CD8-positive, alpha-beta memory T cell (primary cell): ENCODE measurements at regions not wholly inside any gene's neighbourhood (a gene's known extent, or its start where the extent isn't known, plus 50 kb on each side); places are given as distances from the start of the nearest gene placed in this dataset.

Source experiments
- CTCF ChIA-PET: fragments of 350-600 bp; sonication (Branson Sonifier 250); formaldehyde crosslinking; loops from one replicate; lab custom pipeline; 2021; ENCODE audit warnings: antibody characterized with exemption; lab: Charles Lee
- POLR2A ChIA-PET: fragments of 350-600 bp; sonication (Branson Sonifier 250); formaldehyde crosslinking; loops from one replicate; lab custom pipeline; 2021; ENCODE audit warnings: antibody characterized with exemption; lab: Charles Lee
- DNase-seq, 5 donors: peaks; one replicate each; pipeline versions ENCODE4 v3.0.0 to v3.0.0-alpha.2; 2020 to 2022; ENCODE audit warnings: mixed read lengths in 1 of 5
- H3K27ac ChIP-seq: one replicate; pipeline ENCODE4 v1.7.0; 2013; ENCODE audit warnings: low read depth, mild to moderate bottlenecking, low read length, moderate library complexity
- H3K27me3 ChIP-seq: 2 replicates; pipeline ENCODE4 v1.7.0; 2013; ENCODE audit warnings: low read length, mild to moderate bottlenecking; ENCODE audit not compliant: insufficient read depth, poor library complexity, severe bottlenecking
- H3K36me3 ChIP-seq: 2 replicates; pipeline ENCODE4 v1.7.0; 2013; ENCODE audit warnings: mild to moderate bottlenecking, low read length, moderate library complexity; ENCODE audit not compliant: insufficient read depth
- H3K4me1 ChIP-seq: 2 replicates; pipeline ENCODE4 v1.7.0; 2013; ENCODE audit warnings: mild to moderate bottlenecking, low read length, moderate library complexity; ENCODE audit not compliant: insufficient read depth
- H3K4me3 ChIP-seq: 2 replicates; pipeline ENCODE4 v1.7.0; 2013; ENCODE audit warnings: mild to moderate bottlenecking, low read length
- H3K9me3 ChIP-seq: 2 replicates; pipeline ENCODE4 v1.7.0; 2013; ENCODE audit warnings: mild to moderate bottlenecking, low read length
- H3K27ac Mint-ChIP-seq, 8 donors: one replicate each; pipeline ENCODE4 v1.8.0; 2020 to 2021; ENCODE audit warnings: mixed read lengths in 8 of 8, mild to moderate bottlenecking in 6 of 8, inconsistent platforms in 3 of 8, moderate library complexity in 3 of 8
- H3K27me3 Mint-ChIP-seq, 2 donors: one replicate each; pipeline ENCODE4 v1.8.0; 2020 to 2021; ENCODE audit warnings: mixed read lengths in 2 of 2, mild to moderate bottlenecking in 1 of 2, moderate library complexity in 1 of 2
- H3K36me3 Mint-ChIP-seq, 3 donors: one replicate each; pipeline ENCODE4 v1.8.0; 2020 to 2021; ENCODE audit warnings: mixed read lengths in 3 of 3, inconsistent platforms in 1 of 3, mild to moderate bottlenecking in 1 of 3
- H3K4me1 Mint-ChIP-seq, 3 donors: one replicate each; pipeline ENCODE4 v1.8.0; 2020 to 2021; ENCODE audit warnings: mixed read lengths in 3 of 3, inconsistent platforms in 1 of 3, mild to moderate bottlenecking in 1 of 3
- H3K4me3 Mint-ChIP-seq, 7 donors: one replicate each; pipeline ENCODE4 v1.8.0; 2020 to 2021; ENCODE audit warnings: mixed read lengths in 7 of 7, mild to moderate bottlenecking in 6 of 7, moderate library complexity in 4 of 7, inconsistent platforms in 2 of 7
- H3K9me3 Mint-ChIP-seq, 5 donors: one replicate each; pipeline ENCODE4 v1.8.0; 2020 to 2022; ENCODE audit warnings: mixed read lengths in 5 of 5, mild to moderate bottlenecking in 3 of 5, moderate library complexity in 2 of 5, inconsistent platforms in 1 of 5

- Histone ChIP-seq H3K27me3 (no peaks in the 10 kb centered on the region), H3K36me3 (no peaks in the 10 kb centered on the region), H3K9me3 (no peaks in the 10 kb centered on the region), H3K27ac (no peak overlapping the region), H3K4me3 (no peak overlapping the region), H3K4me1 (no peaks in the 10 kb centered on the region)
- CTCF ChIA-PET, result no interaction called here
- DNase-seq, result no peak
- H3K27me3 Mint-ChIP-seq, result peaks cover 0 to 8% of the 10 kb centered on the region in 2 donors
- no peak overlapping the region for H3K4me3 Mint-ChIP-seq
- H3K4me1 Mint-ChIP-seq, result no peaks in the 10 kb centered on the region
- H3K9me3 Mint-ChIP-seq, result peaks cover 0 to 2% (median 0%) of the 10 kb centered on the region in 5 donors
- POLR2A ChIA-PET, result no interaction called here
- no peaks in the 10 kb centered on the region for H3K36me3 Mint-ChIP-seq
- H3K27ac Mint-ChIP-seq, result no peak overlapping the region
Measured at GRCh38 chr9:71183251-71183650, 61.8 kb upstream of the TRPM3 start.

DNA sequence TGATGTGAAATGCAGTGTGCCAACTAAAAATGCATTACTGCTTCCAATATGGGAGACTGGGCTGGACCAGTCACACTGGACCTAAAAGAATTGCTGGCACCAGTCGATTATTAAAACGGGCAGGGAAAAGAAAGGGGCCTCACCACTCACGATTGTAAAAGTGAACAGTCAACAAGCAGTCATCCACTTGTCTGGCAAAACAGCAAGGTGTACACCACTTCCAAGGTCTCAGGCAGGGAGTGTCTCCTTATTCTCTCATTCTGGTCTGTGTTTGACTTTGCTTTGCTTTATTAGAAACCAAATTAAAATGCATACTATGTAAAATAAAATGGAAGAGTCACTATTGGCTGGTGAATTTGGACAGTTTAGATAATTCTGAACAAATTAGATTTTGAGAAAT is 57.8 kb upstream of the TRPM3 start:
- Mint-ChIP-seq H3K9me3 (no peaks in the 10 kb centered on the region), H3K4me3 (no peak overlapping the region), H3K4me1 (no peaks in the 10 kb centered on the region), H3K36me3 (no peaks in the 10 kb centered on the region), H3K27me3 (peaks cover 0 to 8% of the 10 kb centered on the region in 2 donors), H3K27ac (no peak overlapping the region)
- ChIA-PET CTCF (no interaction called here), POLR2A (no interaction called here)
- H3K9me3 ChIP-seq, result no peaks in the 10 kb centered on the region
- H3K4me1 ChIP-seq, result no peaks in the 10 kb centered on the region
- no peaks in the 10 kb centered on the region for H3K36me3 ChIP-seq
- no peak for DNase-seq
- no peak overlapping the region for H3K4me3 ChIP-seq
- H3K27me3 ChIP-seq, result no peaks in the 10 kb centered on the region
- no peak overlapping the region for H3K27ac ChIP-seq

- no peaks in the 10 kb centered on the region for H3K9me3 ChIP-seq
- H3K36me3 ChIP-seq, result no peaks in the 10 kb centered on the region
- no peaks in the 10 kb centered on the region for H3K4me1 ChIP-seq
- no peak for DNase-seq
- Mint-ChIP-seq H3K4me1 (no peaks in the 10 kb centered on the region), H3K9me3 (no peaks in the 10 kb centered on the region), H3K27ac (no peak overlapping the region), H3K4me3 (no peak overlapping the region), H3K27me3 (peaks cover 0 to 8% of the 10 kb centered on the region in 2 donors), H3K36me3 (no peaks in the 10 kb centered on the region)
- ChIA-PET POLR2A (no interaction called here), CTCF (no interaction called here)
- no peak overlapping the region for H3K4me3 ChIP-seq
- H3K27ac ChIP-seq, result no peak overlapping the region
- H3K27me3 ChIP-seq, result no peaks in the 10 kb centered on the region
Measured at GRCh38 chr9:71177901-71178300, 56.5 kb upstream of the TRPM3 start.

DNA sequence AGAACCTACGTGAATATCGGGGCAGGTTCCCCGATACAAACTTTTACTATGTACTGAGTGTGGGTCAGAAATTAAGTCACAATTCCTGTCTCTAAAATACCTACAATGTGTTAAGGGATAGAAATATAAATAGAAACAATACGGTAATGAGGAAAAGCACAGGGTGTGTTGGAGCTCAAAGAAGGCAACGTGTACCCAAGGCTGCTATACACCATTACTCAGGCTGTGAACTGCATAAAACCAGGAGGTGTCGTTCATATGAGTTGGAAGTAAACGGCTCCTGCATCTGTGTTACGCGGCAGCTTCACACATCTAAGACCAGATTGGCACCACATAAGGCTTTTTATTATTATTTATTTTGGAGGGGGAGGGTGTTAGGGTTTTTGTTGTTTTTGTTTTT is 50.1 kb upstream of the TRPM3 start:
- no peaks in the 10 kb centered on the region for H3K27me3 Mint-ChIP-seq
- H3K4me3 Mint-ChIP-seq, result no peak overlapping the region
- H3K9me3 ChIP-seq, result no peaks in the 10 kb centered on the region
- no peak overlapping the region for H3K27ac ChIP-seq
- ChIA-PET CTCF (no interaction called here), POLR2A (no interaction called here)
- no peaks in the 10 kb centered on the region for H3K36me3 ChIP-seq
- H3K4me1 ChIP-seq, result no peaks in the 10 kb centered on the region
- peak overlapping the region in 1 of 8 donors; percentile 51 for H3K27ac Mint-ChIP-seq
- H3K27me3 ChIP-seq, result no peaks in the 10 kb centered on the region
- no peaks in the 10 kb centered on the region for H3K4me1 Mint-ChIP-seq
- H3K9me3 Mint-ChIP-seq, result peaks cover 0 to 11% (median 4%) of the 10 kb centered on the region in 5 donors
- no peaks in the 10 kb centered on the region for H3K36me3 Mint-ChIP-seq
- H3K4me3 ChIP-seq, result no peak overlapping the region
- no peak for DNase-seq
